ENCODE measurements at regions not wholly inside any gene's neighbourhood (a gene's known extent, or its start where the extent isn't known, plus 50 kb on each side); places are given as distances from the start of the nearest gene placed in this dataset.
"Not testable (repeated sequence)": the region's sequence is repeated elsewhere in the genome, so short reads cannot be mapped to it uniquely, and the experiment has no call there.

DNA sequence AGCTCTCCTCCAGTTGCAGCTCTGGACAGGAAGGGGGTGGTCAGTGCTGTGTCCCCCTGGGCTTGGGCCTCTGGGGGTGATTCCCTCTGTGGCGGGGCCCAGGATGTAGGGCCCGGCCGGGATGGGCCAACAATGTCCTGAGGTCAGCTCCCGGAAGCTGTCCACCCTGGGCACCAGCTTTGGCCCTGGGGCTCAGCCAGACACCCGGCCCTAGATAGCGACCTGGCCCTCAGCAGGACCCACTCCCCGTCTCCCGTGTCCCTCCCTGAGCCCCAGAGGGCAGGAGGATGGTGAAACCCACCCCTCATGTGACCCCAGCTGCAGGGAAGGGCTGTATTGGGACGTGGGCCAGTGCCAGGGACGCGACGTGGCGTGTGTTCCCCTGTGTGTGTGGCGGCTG lies 96.8 kb downstream of the TMEM121 start:
- not testable (repeated sequence) for DNase-seq

DNA sequence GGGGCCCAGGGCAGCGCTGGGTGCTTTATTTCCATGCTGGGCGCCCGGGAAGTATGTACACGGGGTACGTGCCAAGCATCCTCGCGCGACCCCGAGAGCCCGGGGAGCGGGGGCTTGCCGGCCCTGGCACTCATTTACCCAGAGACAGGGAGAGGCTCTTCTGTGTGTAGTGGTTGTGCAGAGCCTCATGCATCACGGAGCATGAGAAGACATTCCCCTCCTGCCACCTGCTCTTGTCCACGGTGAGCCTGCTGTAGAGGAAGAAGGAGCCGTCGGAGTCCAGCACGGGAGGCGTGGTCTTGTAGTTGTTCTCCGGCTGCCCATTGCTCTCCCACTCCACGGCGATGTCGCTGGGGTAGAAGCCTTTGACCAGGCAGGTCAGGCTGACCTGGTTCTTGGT lies 98.0 kb downstream of the TMEM121 start:
- not testable (repeated sequence) for DNase-seq

DNA sequence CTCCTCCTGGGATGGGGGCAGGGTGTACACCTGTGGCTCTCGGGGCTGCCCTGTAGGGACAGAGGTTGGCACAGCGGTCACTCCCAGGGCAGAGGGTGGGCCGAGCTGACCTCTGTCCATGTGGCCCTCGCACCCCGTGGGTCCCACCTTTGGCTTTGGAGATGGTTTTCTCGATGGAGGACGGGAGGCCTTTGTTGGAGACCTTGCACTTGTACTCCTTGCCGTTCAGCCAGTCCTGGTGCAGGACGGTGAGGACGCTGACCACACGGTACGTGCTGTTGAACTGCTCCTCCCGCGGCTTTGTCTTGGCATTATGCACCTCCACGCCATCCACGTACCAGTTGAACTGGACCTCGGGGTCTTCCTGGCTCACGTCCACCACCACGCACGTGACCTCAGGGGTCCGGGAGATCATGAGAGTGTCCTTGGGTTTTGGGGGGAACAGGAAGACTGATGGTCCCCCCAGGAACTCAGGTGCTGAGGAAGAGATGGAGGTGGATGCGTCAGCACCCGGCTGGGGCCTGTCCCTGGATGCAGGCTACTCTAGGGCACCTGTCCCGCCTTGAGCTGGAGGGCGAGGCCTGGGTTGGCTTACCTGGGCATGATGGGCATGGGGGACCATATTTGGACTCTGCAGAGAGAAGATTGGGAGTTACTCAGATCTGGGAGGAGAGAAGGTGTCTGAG lies 98.5 kb downstream of the TMEM121 start:
- DNase-seq, result not testable (repeated sequence)

DNA sequence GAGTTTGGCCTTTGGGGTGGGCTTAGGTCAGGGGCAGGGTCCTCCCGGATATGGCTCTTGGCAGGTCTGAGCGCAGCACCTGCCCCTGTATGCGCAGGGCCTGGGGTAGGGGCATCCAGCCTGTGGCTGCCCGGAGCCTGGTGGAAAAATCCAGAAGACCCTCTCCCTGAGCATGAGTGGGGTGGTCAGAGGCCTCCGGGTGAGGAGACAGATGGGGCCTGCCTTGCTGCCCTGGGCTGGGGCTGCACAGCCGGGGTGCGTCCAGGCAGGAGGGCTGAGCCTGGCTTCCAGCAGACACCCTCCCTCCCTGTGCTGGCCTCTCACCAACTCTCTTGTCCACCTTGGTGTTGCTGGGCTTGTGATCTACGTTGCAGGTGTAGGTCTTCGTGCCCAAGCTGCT lies 99.1 kb downstream of the TMEM121 start:
- not testable (repeated sequence) for DNase-seq

DNA sequence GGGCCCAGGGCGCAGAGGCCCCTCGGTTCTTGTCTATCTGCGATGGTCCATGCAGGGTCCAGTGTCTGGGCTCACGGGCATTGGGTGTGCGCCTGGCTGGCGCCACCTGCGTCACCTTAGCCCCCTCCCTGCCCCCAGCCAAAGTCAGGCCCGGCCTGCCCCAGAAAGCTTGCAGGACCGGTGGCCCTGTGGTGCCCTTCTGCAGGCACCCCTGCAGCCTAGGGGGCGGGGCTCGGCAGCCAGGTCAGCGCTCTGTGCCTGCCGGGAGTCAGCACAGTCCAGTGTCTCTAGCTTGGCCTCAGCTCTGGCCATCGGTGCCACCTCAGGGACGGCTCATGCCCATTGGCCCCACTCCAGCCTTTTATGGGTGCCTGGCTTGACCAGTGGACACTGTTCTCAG lies 99.7 kb downstream of the TMEM121 start:
- DNase-seq, result not testable (repeated sequence)

DNA sequence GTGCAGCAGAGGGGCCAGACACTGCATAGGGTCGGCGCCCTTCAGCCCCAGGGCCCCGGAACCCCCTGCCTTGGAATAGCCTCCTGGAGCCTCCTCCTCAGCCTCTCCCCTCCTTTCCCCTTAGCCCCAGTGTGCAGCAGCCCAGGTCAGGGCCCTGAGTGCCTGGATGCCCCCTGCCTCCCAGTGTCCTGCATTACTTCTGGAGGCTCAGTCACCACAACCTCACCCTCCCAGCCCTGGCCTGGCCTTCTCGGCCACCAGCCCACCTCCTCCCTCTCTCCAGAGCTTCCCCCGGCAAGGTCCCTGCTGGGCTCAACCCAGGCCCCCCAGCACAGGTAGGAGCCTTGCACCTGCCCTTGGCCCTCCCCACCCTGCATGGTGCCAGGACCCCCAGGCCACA lies 100.3 kb downstream of the TMEM121 start:
- not testable (repeated sequence) for DNase-seq

DNA sequence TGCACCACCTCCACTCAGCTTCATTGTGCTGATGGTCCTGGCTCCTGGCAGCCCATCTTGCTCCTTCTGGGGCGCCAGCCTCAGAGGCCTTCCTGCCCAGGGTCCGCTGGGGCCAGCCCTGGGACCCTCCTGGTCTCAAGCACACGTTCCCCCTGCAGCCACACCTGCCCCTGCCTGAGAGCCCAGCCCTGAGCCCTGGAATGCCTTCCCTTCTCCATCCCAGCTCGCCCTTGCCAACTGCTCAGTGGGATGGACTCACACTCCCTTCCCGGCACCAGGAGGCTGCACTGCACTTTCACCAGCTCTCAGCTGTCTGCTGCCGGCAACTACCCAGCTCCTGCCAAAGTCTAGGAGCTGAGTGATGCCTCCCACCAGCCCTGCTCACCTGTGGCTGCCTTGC lies 100.9 kb downstream of the TMEM121 start:
- DNase-seq, result not testable (repeated sequence)

DNA sequence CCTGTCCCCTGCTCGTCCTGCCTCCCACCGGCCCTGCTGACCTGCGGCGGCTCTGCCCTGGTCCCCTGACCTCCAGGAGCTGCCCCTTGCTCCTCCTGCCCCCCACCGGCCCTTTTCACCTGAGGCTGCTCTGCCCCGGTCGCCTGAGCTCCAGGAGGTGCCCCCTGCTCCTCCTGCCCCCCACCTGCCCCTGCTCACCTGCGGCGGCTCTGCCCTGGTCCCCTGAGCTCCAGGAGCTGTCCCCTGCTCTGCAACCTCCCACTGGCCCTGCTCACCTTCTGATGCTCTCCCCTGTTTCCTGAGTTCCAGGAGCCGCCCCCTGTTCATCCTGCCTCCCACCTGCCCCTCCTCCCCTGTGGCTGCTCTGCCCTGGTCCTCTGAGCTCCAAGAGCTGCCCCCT lies 101.3 kb downstream of the TMEM121 start:
- no peak for DNase-seq

DNA sequence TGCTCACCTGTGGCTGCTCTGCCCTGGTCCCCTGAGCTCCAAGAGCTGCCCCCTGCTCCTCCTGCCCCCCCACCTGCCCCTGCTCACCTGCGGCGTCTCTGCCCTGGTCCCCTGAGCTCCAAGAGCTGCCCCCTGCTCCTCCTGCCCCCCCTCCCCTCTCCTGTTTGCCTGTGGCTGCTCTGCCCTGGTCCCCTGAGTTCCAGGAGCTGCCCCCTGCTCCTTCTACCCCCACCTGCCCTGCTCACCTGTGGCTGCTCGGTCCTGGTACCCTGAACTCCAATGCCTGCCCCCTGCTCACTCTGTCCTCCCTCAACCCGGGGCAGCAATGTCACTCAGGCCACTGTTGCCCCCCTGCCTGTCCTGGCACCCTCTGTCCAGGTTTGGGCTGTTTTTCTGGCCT lies 101.7 kb downstream of the TMEM121 start:
- DNase-seq, result not testable (repeated sequence)

DNA sequence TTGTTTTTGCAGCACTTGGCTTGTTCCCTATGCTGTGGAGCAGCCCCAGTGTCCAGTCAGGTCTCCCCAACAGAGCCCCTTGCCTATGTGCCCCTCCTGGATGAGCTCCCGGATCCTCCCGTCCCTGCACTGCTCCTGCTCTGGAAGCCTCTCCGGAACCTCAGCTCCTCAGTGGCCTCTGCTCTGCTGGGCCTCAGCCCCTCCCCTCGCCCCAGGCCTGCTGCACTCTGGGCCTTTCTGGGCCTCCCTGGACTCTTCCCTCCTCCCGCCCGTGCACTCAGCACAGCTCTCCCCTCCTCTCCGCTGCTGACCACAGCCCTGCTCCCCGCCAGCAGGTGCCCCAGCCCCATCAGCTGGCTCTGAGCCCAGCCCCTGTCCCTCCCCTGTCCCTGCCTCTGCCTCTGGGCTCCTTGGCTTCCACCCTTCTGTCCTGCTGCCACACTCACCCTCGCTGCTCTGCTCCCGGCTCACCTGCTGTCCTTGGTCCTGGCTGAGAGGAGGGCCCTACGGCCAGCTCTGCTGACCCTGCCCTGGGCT lies 102.2 kb downstream of the TMEM121 start:
- DNase-seq, result not testable (repeated sequence)

DNA sequence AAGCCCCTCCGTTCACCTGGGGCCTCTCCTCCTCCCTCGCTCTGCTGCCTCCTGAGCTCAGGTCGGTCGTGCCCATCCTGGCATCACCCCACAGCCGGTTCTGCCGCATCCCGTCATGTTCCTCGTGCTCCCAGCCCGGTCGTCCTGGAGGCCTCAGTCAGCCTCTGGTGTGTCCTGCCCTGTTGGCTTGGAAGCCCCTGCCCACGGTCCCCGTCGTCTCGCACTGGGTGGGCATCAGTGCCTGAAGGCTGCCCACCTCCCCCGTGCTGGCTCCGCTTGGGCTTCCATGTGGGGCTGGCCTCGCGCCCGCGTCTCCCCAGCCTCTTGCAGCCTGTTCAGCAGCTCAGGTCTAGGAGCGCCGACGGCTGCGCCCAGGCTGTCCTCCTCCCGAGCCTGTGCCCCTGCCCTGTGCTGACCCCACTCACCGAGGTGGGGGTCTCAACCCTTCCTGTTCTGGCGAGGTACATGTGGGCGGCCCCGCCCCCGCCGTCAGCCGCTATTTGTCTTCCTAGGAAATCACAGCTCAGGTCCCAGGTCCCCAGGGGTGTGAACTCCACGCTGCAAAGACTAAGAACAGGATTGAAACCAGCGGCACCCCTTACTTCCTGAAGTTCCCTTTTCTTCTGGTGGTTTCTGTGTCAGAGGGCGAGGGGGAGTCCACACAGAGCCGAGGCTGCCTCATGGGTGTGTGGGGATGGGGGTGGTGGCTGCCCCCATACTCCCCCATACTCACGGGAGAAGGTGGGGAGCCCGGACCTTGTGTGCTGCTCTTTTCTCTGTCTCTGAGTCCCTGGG lies 102.9 kb downstream of the TMEM121 start:
- DNase-seq, result not testable (repeated sequence)

DNA sequence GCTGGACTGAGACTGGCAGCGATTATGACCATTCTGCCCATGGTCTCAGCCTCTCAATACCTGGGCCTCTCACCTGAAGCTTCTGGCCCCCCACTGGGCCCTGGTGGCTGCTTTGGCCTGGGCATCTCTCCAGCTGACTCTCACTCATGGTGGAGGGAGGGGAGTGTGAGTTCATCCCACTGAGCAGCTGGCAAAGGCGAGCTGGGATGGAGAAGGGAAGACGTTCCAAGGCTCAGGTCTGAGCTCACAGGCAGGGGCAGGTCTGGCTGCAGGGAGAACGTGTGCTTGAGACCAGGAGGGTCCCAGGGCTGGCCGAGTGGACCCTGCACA lies 103.5 kb downstream of the TMEM121 start:
- DNase-seq, result no peak

DNA sequence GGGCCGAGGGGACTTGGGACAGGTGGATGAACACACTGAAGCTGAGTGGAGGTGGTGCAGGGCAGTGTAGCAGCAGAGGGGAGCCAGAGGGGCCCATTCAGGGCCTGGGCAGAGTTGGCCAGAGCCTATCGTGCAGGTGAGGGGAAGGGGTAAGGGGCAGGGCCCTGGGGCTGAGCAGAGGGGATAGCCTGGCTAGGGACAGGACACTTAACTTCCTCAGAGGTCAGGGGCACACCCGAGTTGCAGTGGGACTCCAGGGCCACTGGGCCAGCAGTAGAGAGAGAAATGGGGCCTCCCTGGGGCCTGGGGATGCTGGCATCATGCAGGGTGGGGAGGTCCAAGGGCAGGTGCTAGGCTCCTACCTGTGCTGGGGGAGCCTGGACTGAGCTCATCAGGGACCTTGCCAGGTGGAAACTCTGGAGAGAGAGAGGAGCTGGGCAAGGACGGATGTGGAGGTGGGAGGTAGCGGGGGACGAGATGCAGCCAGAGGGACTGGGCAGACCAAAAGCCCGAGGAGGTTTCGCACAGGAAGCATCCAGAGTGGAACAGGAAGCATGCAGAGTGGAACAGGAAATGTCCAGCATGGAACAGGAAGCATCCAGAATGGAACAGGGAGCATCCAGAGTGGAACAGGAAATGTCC lies 104.0 kb downstream of the TMEM121 start:
- not testable (repeated sequence) for DNase-seq

DNA sequence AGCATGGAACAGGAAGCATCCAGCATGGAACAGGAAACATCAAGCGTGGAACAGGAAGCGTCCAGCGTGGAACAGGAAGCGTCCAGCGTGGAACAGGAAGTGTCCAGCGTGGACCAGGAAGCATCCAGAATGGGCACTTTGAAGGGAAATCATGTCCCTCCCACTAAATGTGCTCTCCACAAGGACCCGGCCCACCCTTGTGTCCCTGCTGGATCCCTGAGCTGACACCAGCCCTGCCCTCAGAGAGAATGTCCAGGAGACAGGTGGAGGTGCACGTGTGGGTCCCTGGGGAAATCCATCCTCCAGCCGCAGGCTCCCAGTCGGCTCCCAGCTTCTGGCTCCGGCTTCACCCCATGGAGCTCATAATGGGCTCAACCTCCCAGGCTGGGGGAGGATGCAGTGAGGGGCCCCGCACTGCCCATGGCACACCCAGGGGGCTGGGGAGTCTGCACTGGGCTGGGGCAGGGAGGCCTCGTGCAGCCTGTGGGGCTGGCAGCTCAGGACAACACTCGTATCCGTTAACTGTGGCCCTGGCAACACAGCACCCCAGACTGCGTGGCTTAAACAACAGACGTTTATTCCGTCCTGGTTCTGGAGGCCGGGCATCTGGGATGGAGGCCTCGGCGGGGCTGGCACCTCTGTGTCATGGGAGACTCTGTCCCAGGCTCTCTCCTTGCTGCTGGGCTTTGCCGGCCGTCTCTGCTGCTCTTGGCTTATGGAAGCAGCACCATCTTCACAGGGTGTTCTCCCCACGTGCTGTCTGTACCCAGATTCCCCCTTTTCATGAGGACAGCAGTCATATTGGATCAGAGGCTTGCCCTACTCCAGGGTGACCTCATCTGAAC lies 104.8 kb downstream of the TMEM121 start:
- DNase-seq, result not testable (repeated sequence)

DNA sequence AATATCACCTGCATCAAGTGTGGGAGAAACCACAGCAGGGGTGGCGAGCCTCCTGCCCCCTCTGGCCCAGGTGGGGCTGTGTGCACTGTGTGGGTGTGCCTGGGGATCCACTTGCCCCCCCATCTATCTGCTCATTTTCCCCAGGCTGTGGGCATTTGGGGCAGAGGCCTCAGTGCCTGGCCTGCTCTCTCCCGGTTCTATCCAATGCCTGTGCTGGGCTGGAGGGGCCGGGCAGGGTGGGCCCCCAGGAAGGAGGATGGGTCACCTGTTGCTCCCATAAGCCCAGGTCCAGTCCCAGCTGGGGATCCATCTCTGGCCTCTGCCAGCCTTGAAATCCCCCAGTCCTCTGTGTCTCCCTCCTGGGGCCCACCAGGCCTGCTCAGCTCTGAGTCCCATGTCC lies 105.6 kb downstream of the TMEM121 start:
- DNase-seq, result no peak

DNA sequence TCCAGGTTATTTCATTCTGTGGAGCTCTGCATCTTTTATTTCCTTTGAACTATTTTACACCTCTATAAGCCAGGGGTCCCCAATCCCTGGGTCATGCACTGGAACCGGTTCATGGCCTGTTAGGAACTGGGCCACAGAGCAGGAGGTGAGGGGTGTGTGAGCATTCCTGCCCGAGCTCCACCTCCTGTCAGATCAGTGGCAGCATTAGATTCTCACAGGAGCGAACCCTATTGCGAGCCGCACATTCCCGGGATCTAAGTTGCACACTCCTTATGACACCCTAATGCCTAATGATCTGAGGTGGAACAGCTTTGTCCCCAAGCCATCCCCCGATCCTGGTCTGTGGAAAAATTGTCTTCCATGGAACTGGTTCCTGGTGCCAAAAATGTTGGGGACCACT lies 107.2 kb downstream of the TMEM121 start:
- not testable (repeated sequence) for DNase-seq

DNA sequence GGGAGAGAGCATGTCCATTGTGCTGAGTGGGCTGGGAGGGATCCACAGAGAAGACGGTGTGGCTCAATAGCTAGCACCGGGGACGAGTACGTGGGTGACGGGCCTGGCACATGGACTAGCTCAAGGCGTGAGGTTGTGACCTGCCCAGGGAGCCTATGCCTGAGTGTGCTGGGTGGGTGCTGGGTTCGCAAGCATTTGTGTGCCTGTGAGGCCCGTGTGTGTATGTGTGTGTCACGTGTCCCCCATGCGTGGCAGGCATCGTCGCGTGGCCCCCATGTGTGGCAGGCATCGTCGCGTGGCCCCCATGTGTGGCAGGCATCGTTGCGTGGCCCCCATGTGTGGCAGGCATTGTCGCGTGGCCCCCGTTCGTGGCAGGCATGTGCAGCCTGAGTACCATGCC lies 109.2 kb downstream of the TMEM121 start:
- no peak for DNase-seq

DNA sequence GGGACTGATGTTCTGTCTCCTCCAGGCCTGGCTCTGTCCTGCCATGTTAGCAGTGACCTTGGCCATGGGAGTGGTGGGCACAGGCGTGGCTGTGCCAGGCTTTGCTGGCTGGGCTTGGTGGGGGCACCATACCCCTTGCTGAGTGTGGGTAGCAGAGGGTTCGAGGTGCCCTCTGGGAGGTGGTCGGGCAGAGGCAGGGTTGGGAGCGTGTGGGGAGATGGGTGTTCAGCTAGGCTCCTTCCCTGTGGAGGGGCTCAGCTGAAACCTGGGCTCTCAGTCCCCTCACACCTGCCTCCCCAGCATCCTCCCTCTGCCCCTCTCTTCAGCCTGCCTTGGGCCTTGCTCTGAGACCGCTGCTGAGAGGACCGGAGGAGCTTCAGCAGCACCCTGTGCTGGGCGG lies 109.6 kb downstream of the TMEM121 start:
- DNase-seq, result not testable (repeated sequence)

DNA sequence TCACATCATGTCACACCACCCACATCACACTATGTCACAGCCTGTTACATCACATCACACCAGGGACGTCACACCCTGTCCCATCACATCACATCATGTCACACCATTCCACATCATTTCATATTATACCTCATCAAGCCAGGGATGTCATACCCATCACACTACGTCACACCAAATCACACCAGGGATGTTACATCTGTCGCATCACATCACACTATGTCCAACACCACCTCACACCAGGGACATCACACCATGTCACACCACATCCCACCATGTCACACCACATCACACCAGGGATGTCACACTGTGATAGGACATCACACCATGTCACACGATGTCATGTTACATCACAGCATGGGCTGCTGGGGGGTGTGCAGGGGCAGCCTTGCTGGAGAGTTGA lies 110.6 kb downstream of the TMEM121 start:
- no peak for DNase-seq

DNA sequence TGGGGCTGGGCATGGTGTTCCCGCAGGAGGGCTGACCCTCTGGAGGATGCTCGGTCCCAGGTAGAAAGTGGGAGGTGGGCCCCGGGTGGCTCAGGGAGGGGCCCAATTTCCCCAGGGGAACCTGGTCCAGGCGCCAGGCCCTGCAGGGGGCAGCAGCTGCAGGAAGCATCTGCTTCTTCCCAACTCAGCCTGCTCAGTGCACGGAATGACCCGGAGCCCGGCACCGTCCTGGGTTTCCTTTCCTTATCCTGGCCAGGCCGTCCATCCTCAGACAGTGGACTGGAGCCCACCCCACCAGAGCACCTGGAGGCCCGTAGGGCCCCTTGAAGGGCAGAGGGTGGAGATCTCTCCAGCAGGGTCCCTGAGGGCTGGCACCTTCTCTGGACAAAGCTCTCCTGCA lies 111.0 kb downstream of the TMEM121 start:
- not testable (repeated sequence) for DNase-seq

DNA sequence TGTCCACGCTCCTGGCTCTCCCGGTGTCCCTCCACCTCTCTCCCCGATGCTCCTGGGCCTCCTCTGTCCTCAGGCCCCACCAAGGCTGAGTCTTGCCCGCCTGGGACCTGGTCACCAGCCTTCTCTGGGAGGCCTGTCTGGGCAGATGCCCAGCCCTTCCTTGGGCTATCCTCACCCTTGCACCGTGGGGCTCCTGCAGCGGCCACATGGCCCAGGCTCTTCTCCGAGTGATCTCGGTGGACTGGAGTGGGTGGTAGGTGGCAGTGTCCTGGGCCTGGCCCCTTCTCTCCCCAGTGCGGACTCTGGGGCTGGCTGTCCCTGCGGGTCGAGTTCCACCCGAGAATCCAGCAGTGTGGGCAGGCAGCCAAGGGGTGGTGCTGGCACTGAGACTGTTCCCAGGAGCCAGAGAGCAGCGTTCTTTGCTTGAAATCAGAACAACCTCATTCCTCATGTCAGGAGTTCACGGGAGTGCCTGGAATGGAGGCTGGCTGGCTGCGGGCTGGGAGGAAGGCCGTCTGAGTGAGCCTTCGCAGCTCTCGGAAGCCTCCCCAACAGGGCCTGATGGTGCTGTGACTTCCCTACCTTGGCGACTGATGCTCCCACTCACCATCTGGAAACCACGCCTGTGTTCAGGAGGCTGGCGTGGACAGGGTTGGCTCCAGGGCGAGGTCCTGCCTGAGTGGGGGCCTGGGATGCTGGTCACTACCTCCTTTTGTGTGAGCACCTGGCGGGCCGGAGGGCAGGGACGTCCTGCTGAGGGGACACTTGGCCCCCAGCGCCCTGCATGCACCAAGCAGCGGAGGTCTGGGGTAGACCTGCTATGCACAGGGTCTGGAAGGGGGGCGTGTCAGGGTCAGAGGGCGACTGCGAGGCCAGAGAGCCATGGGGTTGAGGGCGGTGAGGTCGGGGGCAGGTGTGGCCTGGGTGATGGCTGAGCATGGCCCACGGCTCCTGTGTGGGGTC lies 113.9 kb downstream of the TMEM121 start:
- not testable (repeated sequence) for DNase-seq

Data from right hindlimb (tissue), 1 donor.